RKO (cell line): ENCODE measurements at regions not wholly inside any gene's neighbourhood (a gene's known extent, or its start where the extent isn't known, plus 50 kb on each side); places are given as distances from the start of the nearest gene placed in this dataset.
"Not testable (repeated sequence)": the region's sequence is repeated elsewhere in the genome, so short reads cannot be mapped to it uniquely, and the experiment has no call there.

Experiments used
- DNase-seq: peaks from one replicate; pipeline ENCODE4 v3.0.0-alpha.2; 2016; ENCODE audit warnings: low spot score

DNA sequence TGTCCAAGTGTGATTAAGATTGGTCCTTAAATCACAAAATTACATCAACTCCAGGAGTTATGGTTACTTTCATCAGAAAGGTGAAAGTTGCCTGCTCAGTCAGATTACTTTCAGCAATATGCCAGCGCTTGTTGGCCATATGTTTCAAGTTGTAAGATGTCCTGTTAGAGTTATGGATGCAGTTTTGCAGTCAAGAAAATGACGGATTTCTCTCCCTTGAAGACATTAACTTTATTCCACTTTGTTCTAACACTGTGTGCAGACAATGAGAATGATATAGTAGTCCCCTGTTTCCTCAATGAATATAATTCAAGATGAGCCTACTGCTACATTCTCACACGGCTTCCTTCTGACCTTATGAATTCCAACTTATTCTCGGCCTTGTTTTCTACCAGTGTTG, 295.0 kb upstream of the ADGRL3 start:
- DNase-seq = no peak

DNA sequence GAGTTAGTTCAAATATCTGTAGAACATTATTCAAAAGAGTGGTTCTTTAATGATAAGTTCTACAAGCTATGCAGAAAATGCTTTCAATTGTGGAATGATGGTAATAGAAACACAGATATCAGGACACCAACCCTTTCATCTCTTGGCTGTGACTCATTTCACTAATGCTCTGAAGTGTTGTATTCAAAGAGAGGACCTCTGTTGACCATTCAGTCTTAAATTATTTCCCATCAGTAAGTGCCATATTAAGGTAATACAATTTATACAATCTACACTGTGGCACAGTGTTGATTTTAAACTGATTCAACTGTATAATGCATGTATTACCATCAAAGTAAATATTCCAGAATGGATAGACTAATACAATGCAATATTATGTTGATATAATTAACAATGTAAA, 289.0 kb upstream of the ADGRL3 start:
- no peak for DNase-seq

DNA sequence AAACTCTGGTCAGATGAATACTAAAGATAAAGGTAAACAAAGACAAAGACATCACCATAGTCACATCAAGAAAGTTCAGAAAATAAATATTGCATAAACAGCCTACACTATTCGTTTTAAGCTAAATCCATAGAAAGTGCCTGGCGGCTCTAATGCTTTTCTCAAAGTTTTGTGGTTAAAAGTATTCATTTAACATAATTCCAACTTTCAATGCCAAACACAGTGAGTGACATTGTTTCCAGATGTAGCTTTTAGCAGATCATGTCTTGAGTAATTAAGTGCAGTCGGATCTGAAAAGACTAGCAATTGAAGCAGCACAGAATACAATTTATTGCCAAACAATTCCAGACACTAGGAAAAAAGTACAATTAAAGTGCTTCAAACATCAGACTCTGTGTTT, 287.1 kb upstream of the ADGRL3 start:
- DNase-seq = no peak

DNA sequence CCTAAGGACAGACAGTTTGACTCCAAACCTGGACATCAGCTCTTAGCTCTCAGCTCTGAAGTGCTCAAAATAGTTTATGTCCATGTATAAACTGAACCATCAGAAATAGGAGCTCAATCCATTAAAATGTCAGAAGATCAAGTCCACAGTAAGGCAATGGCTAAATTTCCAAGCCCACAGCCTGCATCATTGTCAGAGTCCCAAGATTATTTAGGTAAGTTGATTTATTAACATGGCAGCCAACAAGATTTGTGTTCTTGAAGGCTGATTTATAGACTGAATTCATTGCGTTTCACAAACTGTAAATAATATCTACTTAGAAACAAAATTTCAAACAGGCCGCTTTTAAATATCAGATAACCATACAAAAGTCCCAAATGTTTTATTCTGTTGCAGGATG, 286.5 kb upstream of the ADGRL3 start:
- no peak for DNase-seq

DNA sequence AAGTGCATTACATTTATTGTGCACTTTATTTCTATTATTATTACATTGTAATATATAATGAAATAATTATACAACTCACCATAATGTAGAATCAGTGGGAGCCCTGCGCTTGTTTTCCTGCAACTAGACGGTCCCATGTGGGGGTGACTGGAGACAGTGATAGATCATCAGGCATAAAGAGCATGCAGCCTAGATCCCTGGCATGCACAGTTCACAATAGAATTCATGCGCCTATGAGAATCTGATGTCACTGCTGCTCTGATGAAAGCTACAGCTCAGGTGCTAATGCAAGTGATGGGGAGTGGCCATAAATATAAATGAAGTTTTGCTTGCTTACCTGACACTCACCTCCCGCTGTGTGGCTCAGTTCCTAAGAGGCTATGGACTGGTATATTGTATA, 278.4 kb upstream of the ADGRL3 start:
- DNase-seq = not testable (repeated sequence)

DNA sequence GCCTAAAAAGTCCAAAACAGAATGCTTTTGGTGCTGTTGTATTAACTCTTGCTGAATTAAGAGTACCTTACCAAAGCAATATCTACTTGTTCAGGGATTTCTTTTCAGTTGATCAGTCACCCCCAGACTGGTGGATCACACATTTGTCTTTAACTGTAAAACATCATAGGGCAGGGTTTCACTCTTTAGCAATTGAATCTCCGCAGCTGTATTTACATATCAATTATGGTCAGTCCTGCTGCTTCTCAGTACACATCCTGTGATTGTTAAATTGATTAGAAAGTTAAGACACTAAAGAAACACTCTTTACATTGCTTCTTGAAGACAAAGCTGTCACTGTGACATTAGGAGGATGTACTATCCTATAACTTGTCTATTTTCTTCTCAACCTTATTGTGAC, 277.1 kb upstream of the ADGRL3 start:
- DNase-seq = no peak

DNA sequence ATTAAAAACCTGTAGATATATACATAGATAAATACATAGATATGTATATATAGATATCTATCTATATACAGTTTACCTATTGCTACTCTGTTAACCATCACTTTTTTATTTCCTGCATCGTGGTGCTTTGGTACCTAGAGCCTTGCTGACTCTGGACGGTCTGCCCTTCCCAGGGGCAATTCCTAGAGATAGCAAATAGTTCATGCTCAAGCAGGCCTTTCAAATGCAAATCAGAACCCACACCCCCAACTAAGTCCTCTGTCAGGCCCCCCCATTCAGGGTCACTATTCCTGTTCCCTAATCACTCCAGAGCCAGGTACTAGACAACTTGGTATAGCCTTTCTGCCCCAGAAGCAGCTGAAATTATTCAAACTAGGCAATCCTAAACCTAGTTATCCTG, 273.5 kb upstream of the ADGRL3 start:
- DNase-seq = no peak

DNA sequence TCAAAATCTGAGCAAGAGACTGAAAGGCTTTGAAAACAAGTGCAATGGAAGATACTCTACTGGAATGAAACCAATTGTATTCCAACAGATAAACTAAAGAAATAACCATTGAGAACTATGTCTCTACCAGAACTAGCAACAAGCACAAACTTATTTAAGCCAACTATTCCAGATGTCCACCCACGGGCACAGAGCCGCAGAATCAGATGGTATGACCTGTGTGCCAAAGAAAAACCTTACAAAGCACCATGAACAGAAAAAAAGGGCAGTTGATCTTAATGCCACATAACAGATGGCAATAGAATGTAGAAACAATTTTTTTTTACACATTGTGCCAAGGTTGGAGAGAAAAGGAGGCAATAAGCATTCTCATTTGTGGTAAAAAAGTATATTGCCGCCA, 269.3 kb upstream of the ADGRL3 start:
- no peak for DNase-seq

DNA sequence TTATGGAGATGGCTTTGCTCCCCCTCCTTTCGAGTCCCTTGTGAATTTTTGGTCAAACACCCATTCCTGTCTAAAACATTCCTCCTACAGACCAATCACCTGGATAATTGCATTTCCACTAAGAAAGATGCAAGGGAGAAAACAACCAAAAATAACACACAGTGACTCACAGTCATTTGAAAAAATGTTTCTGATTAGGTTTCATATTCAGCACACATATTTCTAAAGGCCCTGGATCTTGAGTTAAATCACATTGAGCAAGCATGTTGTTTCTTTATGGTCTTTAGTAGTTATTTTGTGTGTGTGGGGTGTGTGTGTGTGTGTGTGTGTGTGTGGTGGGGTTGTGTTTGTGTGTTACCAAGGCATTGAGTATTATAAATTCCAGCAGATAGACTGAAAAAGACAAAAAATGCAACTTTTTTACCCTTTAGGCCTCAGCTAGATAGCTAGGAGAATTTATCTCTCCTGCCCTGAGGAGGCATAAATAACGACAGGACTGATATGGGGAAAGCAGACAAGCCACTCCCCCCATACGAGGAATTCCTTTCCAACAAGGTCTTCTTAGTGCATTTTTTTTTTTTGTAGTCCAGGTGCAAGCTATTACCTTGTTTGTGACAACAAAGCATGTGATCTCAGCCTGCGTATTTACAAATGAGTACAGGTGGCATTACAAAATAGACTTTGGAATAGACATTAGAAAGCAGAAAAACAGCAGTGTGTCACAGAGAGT, 265.4 kb upstream of the ADGRL3 start:
- no peak for DNase-seq

DNA sequence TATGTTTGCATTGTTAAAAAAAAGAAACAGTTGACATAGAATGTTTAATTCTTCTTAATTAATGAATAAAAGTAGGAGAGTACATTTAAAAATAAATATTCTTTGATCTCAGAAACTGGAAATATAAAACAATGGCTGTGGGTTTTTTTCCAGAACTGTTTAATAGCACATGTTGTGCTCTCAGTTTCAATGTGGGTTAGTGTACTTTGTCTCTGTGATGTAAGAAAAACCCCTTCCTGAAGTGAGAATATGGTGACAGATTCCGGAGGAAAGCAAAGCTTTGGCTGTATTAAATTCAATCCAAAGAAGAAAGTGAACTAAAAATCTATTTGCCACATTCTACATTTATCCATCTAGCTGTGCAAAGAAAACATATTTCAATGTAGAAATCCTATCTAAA, 261.9 kb upstream of the ADGRL3 start:
- no peak for DNase-seq

DNA sequence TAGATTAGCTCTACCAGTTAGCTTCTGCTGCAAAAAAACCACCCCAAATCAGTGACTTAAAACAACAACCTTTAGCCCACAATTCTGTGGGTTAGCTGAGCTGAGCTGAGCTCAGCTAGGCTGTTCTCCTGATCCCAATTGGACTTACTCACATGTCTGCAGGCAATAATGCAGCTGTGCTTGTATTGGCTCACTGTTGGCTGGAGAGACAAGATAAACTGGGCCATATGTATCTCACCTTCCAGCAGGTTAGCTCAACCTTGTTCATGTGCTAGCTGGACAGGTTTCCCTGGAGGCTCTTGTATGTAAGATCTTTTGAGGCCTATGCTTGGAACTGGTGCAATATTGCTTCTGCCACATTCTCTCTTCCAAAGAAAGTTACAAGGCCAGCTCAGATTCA, 261.5 kb upstream of the ADGRL3 start:
- DNase-seq = no peak

DNA sequence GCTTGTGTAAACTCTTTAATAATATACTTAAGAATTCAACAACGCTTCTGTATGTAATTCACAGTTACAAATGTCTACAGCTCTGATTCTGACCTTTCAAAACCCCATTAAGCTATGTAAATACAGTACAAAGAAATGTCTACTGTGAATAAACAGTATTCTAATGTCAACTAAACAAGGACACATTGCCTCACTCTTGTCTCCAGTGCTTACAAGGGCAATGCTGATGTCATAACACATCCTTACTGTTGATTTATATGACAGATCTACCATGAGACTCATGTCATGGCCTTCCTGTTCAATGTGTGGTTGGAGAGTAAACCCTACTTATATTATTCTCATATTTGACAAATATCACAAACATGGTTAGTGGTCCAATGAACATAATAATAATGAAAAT, 256.1 kb upstream of the ADGRL3 start:
- DNase-seq = no peak

DNA sequence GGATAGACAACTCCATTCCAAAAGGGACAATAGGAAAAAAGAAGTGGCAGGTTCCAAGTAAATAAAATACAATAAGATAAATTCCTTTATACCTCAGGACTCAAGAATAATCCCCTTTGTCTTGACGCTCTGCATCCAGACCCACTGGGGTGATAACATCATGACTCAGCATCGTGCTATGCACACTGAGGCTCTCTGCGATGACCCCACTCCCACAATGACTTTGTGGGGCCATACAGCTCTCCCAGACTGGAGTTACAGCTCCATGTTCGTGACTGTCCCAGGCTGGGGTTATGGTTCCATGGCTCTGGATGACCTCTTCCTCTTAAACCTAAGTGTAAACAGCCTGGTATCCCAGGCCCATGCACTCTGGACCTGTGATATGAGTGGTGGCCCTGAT, 254.5 kb upstream of the ADGRL3 start:
- DNase-seq = no peak

DNA sequence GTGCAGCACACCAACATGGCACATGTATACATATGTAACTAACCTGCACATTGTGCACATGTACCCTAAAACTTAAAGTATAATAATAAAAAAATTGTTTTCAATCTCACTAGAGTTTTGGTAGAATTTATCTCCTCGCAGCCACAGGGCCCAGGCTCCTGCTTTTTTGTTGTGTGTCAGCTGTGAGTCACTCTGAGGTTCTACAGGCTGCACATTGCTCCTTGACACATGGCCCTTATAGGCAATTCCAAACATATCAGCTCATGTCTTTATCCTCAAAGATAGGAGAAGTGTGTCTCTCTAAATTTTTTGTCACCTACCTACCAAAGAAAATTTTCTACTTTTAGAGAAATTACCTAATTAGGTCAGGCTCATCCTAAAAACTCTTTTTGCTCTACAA, 252.1 kb upstream of the ADGRL3 start:
- peak; percentile 76 for DNase-seq

DNA sequence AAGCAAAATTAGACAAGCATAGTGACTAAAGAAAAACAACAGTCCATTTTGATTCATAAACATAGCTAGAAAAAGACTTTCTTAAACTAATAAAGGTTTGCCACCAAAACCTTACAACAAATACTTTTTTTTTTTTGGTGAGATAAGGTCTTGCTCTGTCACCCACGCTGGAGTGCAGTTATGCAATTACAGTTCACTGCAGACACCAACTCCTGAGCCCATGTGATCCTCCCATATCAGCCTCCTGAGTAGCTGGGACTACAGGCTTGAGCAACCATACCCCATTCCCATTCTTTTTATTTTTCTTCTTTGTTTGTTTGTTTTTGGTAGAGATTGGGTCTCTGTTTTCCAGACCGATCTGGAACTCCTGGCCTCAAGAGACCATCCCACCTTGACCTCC, 247.2 kb upstream of the ADGRL3 start:
- DNase-seq = no peak

DNA sequence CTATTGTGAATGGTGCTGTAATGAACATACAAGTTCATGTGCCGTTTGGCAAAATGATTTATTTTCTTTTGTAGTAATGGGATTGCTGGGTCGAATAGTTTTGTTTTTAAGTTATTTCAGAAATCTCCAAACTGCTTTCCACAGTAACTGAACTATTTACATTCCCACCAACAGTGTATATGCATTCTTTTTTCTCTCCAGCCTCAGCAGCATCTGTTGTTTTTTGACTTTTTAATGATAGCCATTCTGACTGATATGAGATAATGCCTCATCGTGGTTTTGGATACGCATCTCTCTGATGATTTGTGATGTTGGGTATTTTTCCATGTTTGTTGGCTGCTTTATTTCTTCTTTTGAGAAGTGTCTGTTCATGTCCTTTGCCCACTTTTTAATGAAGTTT, 246.3 kb upstream of the ADGRL3 start:
- no peak for DNase-seq

DNA sequence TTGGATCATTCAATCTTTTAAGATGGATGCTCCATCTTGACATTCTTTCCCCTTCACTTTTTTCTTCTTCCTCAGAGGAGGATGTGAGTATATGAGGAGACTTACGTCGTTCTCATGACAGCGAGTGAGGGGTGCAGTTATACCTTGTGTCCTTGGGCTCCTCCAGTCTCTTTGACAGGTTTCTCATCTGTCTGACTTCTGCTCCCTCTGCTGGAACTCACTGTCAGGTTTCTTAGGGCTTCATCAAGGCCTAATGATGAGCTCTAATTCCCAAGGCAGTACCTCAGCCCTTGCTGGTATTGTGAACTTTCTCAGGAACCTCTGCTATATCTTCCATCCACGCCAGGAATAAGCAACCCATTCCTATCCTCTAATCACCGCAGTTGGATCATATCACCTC, 237.8 kb upstream of the ADGRL3 start:
- peak; percentile 12 for DNase-seq

DNA sequence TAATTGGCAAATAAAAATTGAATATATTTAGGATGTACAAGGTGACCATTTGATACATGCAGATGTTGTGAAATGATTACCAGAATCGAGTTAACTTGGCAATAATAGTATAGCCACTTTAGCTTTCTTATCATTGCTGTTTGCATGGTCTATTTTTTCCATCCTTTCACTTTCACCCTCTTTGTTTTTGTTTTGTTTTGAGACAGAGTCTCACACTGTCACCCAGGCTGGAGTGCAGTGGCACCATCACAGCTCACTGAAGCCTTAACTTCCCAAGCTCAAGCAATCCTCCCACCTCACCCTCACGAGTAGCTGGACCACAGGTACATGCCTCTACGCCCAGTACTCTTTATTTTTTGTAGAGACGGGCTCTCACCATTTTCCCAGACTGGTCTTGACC, 218.6 kb upstream of the ADGRL3 start:
- no peak for DNase-seq

DNA sequence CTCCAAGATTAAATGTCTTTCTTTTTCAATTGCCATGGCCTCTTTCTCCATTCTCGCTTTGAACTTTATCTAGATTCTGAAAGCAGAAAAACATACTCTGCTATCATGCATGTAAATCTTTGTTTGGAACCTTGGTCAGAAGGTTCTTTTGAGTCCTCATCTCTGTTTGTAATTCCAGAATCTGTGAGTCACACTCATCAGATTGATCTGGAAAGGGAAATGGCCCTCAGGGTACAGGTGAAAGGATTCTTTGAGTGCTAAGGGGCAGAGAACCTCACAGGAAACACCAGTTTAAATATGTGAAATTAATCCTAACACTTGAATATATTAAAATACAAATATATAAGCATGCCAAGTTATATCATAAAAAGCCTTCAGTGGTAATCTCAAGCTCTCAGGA, 211.0 kb upstream of the ADGRL3 start:
- no peak for DNase-seq

DNA sequence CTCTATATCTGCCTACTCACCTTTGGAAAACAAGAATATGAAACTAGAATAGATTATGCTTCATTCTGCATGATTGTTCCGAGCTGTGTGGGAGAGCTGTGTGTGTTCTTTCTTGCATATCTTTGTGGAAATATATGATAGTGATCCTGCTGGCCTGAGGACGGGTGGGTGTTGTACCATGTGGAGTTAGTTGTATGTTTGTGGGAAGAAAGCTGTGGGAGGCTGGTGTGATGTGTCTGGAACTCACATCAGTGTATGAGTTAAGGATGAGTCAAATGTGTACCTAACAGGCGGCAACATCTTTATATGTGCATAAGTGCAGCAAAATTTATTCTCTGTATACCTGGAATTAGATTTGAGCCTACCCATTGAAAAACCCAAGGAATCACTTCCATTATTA, 208.1 kb upstream of the ADGRL3 start:
- DNase-seq = peak; percentile 35

DNA sequence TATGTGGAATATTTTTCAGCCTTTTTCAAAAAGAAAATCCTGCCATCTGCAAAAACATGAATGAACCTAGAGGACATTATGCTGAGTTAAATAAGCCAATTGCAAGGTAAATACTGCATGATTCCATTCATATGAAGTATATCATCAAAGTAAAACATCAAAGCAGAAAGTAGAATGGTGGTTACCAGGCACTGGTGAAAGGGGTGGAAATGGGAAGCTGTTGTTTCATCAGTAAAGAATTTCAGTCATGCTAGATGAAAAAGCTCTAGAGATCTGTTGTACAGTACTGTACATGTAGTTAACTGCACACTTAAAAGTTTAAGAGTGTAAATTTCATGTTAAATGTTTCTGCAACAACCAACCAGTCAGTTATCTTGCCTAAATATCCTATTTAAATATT, 196.8 kb upstream of the ADGRL3 start:
- DNase-seq = peak; percentile 3

DNA sequence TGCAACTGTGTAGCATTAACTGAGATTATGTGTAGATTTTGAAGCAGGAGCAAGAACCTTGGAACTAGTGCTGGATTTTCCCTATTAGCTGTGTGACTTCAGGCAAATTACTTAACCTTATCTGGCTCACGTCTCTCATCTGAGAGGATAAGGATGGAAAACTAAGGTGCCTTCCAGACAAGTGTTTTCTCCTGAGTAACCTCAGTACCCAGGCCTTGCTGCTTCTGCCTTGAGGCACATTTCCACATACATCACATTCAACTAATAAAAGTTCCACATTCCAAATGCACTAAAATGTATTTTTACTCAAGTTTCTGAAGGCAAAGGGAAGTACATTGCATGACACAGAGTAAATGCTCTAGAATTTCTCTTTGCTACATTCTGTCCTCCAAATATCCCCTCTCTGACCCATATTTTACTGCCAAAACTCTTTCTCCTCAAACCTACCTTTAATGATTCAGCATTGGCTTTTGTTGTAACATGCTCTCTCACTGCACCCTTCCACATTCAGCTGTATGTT, 195.4 kb upstream of the ADGRL3 start:
- no peak for DNase-seq

DNA sequence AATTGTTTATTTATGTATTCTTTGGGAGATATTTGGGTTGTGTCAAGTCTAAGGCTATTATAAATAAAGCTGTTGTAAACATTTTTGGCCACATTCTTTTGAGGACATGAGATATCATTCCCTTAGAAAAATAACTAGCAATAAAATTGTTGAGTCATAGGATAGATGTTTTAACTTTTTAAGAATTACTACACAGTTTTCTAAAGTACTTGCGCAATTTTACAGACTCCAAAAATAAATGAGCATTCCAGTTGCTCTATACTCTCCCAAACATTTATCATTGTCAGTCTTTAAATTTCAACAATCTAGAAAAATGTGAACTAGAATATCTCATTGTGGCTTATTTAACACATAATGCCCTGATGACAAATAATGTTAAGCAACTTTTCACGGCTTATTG, 189.1 kb upstream of the ADGRL3 start:
- no peak for DNase-seq

DNA sequence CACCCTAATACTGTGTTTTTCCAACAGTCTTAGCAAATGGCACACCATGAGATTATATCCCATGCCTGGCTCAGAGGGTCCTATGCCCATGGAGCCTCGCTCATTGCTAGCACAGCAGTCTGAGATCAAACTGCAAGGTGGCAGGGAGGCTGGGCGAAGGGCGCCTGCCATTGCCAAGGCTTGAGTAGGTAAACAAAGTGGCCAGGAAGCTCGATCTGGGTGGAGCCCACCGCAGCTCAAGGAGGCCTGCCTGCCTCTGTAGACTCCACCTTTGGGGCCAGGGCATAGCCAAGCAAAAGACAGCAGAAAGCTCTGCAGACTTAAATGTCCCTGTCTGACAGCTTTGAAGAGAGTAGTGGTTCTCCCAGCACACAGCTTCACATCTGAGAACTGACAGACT, 188.2 kb upstream of the ADGRL3 start:
- not testable (repeated sequence) for DNase-seq

DNA sequence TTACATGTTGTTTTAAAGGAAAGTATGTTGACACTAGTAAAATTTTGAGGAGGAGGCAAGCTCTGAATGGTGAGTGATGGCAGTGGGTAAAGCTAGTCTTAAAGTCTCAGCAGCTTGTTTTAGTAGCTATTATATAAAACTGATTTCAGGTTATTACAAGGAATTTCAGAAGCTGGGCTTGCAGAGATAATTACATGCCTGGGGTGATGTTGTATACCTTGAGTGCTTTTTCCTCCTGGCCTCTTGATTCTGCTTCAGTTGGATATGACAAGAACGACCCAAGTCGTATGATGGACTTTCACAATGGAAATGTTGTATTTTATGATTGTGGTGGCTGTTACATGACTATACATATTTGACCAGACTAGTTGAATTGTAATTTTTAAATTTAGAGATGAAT, 175.5 kb upstream of the ADGRL3 start:
- DNase-seq = no peak
